SK-N-SH (cell line): ENCODE measurements at regions not wholly inside any gene's neighbourhood (a gene's known extent, or its start where the extent isn't known, plus 50 kb on each side); places are given as distances from the start of the nearest gene placed in this dataset.

Experiments
- CTCF ChIA-PET: fragments of 300-600, 350-600 bp; formaldehyde crosslinking; extraction: SDS; loops from one replicate; lab custom pipeline; 2021; lab: Yijun Ruan, JAX
- POLR2A ChIA-PET: fragments of 350-600 bp; sonication (Branson Sonifier 250); formaldehyde crosslinking; extraction: SDS; loops from one replicate; lab custom pipeline; 2020; ENCODE audit warnings: antibody characterized with exemption, inconsistent platforms; lab: Yijun Ruan, JAX
- DNase-seq: peaks from one replicate; pipeline ENCODE4 v3.0.0; 2012
- H2AFZ ChIP-seq: fragments of 200-600 bp; sonication (generic); 2 replicates; pipeline ENCODE4 v1.8.1; 2016; ENCODE audit warnings: antibody characterized with exemption, mild to moderate bottlenecking, low read depth
- H3F3A ChIP-seq: fragments of 200-600 bp; sonication (generic); replicated peaks from 2 replicates; pipeline ENCODE3; 2016; ENCODE audit warnings: antibody characterized with exemption, mild to moderate bottlenecking; ENCODE audit not compliant: insufficient read depth
- H3K27ac ChIP-seq, 2 experiments: fragments of 200-500 bp in 1 of 2; fragments of 200-600 bp in 1 of 2; sonication (Bioruptor generic) in 1 of 2; sonication (generic), shearing (Covaris generic) in 1 of 2; 2 replicates each; pipeline versions ENCODE4 v1.5.1 to v1.6.1; 2014 to 2016; ENCODE audit warnings: low read depth in 2 of 2, inconsistent platforms in 1 of 2, low read length in 1 of 2, mild to moderate bottlenecking in 1 of 2, mixed read lengths in 1 of 2
- H3K27me3 ChIP-seq: fragments of 200-600 bp; sonication (generic), shearing (Covaris generic); 2 replicates; pipeline ENCODE4 v1.6.1; 2016; ENCODE audit warnings: mixed run types; ENCODE audit not compliant: insufficient read depth
- H3K36me3 ChIP-seq, 2 experiments: fragments of 200-500 bp in 1 of 2; fragments of 200-600 bp in 1 of 2; sonication (Bioruptor generic) in 1 of 2; sonication (generic) in 1 of 2; replicated peaks in 1 of 2; 2 replicates each; pipeline versions ENCODE3 to v1.5.1; 2014 to 2016; ENCODE audit warnings: low read length in 1 of 2, mild to moderate bottlenecking in 1 of 2; ENCODE audit not compliant: insufficient read depth in 2 of 2, control insufficient read depth in 1 of 2
- H3K4me1 ChIP-seq, 2 experiments: fragments of 200-500 bp in 1 of 2; fragments of 200-600 bp in 1 of 2; sonication (Bioruptor generic) in 1 of 2; sonication (generic), shearing (Covaris generic) in 1 of 2; 2 replicates each; pipeline versions ENCODE4 v1.5.1 to v1.6.1; 2014 to 2016; ENCODE audit warnings: low read depth in 1 of 2, low read length in 1 of 2, mixed run types in 1 of 2; ENCODE audit not compliant: insufficient read depth in 2 of 2, control insufficient read depth in 1 of 2
- H3K4me2 ChIP-seq: fragments of 200-600 bp; sonication (generic), shearing (Covaris generic); 2 replicates; pipeline ENCODE4 v1.6.1; 2017; ENCODE audit warnings: mixed run types
- H3K4me3 ChIP-seq, 2 experiments: fragments of 200-500 bp in 1 of 2; fragments of 200-600 bp in 1 of 2; sonication (Bioruptor generic) in 1 of 2; sonication (generic), shearing (Covaris generic) in 1 of 2; 2 replicates each; pipeline versions ENCODE4 v1.5.1 to v1.8.1; 2014 to 2016; ENCODE audit warnings: low read depth in 2 of 2, inconsistent platforms in 1 of 2, low read length in 1 of 2, mild to moderate bottlenecking in 1 of 2, mixed read lengths in 1 of 2, moderate library complexity in 1 of 2
- H3K79me2 ChIP-seq: fragments of 200-600 bp; sonication (generic); 2 replicates; pipeline ENCODE4 v1.8.1; 2017; ENCODE audit warnings: mild to moderate bottlenecking; ENCODE audit not compliant: insufficient read depth
- H3K9ac ChIP-seq: fragments of 200-600 bp; sonication (generic); 2 replicates; pipeline ENCODE4 v1.6.1; 2017; ENCODE audit warnings: mixed run types
- H3K9me2 ChIP-seq: fragments of 200-600 bp; sonication (generic); 2 replicates; pipeline ENCODE4 v1.6.1; 2017; ENCODE audit warnings: mixed run types
- H3K9me3 ChIP-seq: fragments of 200-600 bp; sonication (generic); 2 replicates; pipeline ENCODE4 v1.6.1; 2017; ENCODE audit warnings: mixed run types, mild to moderate bottlenecking, moderate library complexity
- H4K20me1 ChIP-seq: fragments of 200-600 bp; sonication (generic); 2 replicates; pipeline ENCODE4 v1.6.1; 2017; ENCODE audit warnings: mild to moderate bottlenecking, mixed run types; ENCODE audit not compliant: insufficient read depth
- CHD2 ChIP-seq: fragments of 150-350 bp; IDR thresholded peaks from 2 replicates; pipeline ENCODE4 v1.6.1; 2018; ENCODE audit warnings: low read length; ENCODE audit not compliant: partially characterized antibody
- CTCF ChIP-seq: fragments of 200-600 bp; sonication (generic); IDR thresholded peaks from 2 replicates; pipeline ENCODE4 v1.6.1; 2017; ENCODE audit warnings: antibody characterized with exemption, mild to moderate bottlenecking, moderate library complexity
- FOXJ3 ChIP-seq: sonication (generic); formaldehyde crosslinking; IDR thresholded peaks from 2 replicates; pipeline ENCODE4 v1.5.1; 2020; ENCODE audit warnings: mild to moderate bottlenecking, missing genetic modification reagents
- FOXM1 ChIP-seq: IDR thresholded peaks from 2 replicates; pipeline ENCODE4 v1.4.0; 2012; ENCODE audit warnings: low read depth, mild to moderate bottlenecking
- GABPA ChIP-seq: IDR thresholded peaks from 2 replicates; pipeline ENCODE4 v1.4.0; 2012; ENCODE audit warnings: low read depth, mild to moderate bottlenecking
- GATA2 ChIP-seq: sonication (generic); formaldehyde crosslinking; IDR thresholded peaks from 2 replicates; pipeline ENCODE4 v1.5.0; 2020; ENCODE audit warnings: mild to moderate bottlenecking, missing genetic modification reagents
- JUND ChIP-seq: IDR thresholded peaks from 2 replicates; pipeline ENCODE4 v1.4.0; 2012
- MAX ChIP-seq: IDR thresholded peaks from 2 replicates; pipeline ENCODE4 v1.4.0; 2012; ENCODE audit warnings: low read depth
- MEF2A ChIP-seq: IDR thresholded peaks from 2 replicates; pipeline ENCODE4 v1.4.0; 2012; ENCODE audit warnings: low read depth, borderline replicate concordance
- NFIC ChIP-seq: IDR thresholded peaks from 2 replicates; pipeline ENCODE4 v1.4.0; 2012; ENCODE audit warnings: borderline replicate concordance
- POLR2AphosphoS5 ChIP-seq: IDR thresholded peaks from 2 replicates; pipeline ENCODE4 v1.6.1; 2012; ENCODE audit warnings: low read depth, low read length
- RAD21 ChIP-seq: IDR thresholded peaks from 2 replicates; pipeline ENCODE4 v1.6.1; 2012; ENCODE audit warnings: mild to moderate bottlenecking, low read length
- RXRA ChIP-seq: IDR thresholded peaks from 2 replicates; pipeline ENCODE4 v1.4.0; 2012; ENCODE audit warnings: low read depth, mild to moderate bottlenecking, borderline replicate concordance
- SMC3 ChIP-seq: IDR thresholded peaks from 2 replicates; pipeline ENCODE4 v1.6.1; 2012; ENCODE audit warnings: low read depth, low read length, improper control_type of control experiment
- TCF12 ChIP-seq: IDR thresholded peaks from 2 replicates; pipeline ENCODE4 v1.4.0; 2012
- USF1 ChIP-seq: IDR thresholded peaks from 2 replicates; pipeline ENCODE4 v1.4.0; 2012; ENCODE audit warnings: low read depth, borderline replicate concordance
- YY1 ChIP-seq: IDR thresholded peaks from 2 replicates; pipeline ENCODE4 v1.4.0; 2012; ENCODE audit warnings: low read depth, mild to moderate bottlenecking
- WGBS: methylation state at CpG from one replicate; pipeline ENCODE4 v1.1.6; 2017; ENCODE audit warnings: low lambda C conversion rate; 5-methylcytosine and 5-hydroxymethylcytosine counted together
- TF ChIP-seq, protein P1 (sequence below): IDR thresholded peaks from 2 replicates; pipeline ENCODE4 v1.6.1; 2012; ENCODE audit warnings: mild to moderate bottlenecking, low read depth, low read length, moderate library complexity

- no peaks in the 10 kb centered on the region for H3K27me3 ChIP-seq
- H3F3A ChIP-seq, result no peaks in the 10 kb centered on the region
- no peak overlapping the region for H3K9ac ChIP-seq
- no peak overlapping the region for H3K4me3 ChIP-seq
- H3K9me3 ChIP-seq, result peaks cover 9% of the 10 kb centered on the region; the same call in 1 of the 2 replicates
- no peaks in the 10 kb centered on the region for H4K20me1 ChIP-seq
- no peaks in the 10 kb centered on the region for H3K9me2 ChIP-seq
- H3K79me2 ChIP-seq, result no peaks in the 10 kb centered on the region
- no peak overlapping the region for H2AFZ ChIP-seq
- ChIA-PET CTCF (no interaction called here), POLR2A (no interaction called here)
- 21% methylated on average over 2 of the region's 2 CpGs for WGBS
- H3K27ac ChIP-seq, result no peak overlapping the region
- H3K4me1 ChIP-seq, result no peaks in the 10 kb centered on the region
- no peak overlapping the region for H3K4me2 ChIP-seq
- no peak for DNase-seq
- no peaks in the 10 kb centered on the region for H3K36me3 ChIP-seq
- TF ChIP-seq FOXM1 (no peak), MAX (no peak), YY1 (no peak), CHD2 (no peak), SMC3 (no peak), GATA2 (CRISPR knock-in tag) (no peak), FOXJ3 (CRISPR knock-in tag) (no peak), GABPA (no peak), RXRA (no peak)
These were observed 418.9 kb upstream of the POM121L12 start for GRCh38 chr7:52616552-52616951.

GRCh38 chr7:52615021-52615695, 420.3 kb upstream of the POM121L12 start:
- Histone ChIP-seq H3K27me3 (no peaks in the 10 kb centered on the region), H3K9me2 (no peaks in the 10 kb centered on the region), H3K4me1 (no peaks in the 10 kb centered on the region), H2AFZ (no peak overlapping the region), H4K20me1 (no peaks in the 10 kb centered on the region), H3K79me2 (no peaks in the 10 kb centered on the region), H3K9ac (no peak overlapping the region), H3K27ac (no peak overlapping the region), H3K9me3 (peaks cover 8% of the 10 kb centered on the region; the same call in 1 of the 2 replicates), H3F3A (no peaks in the 10 kb centered on the region), H3K4me2 (no peak overlapping the region), H3K4me3 (no peak overlapping the region), H3K36me3 (no peaks in the 10 kb centered on the region)
- no peak for DNase-seq
- POLR2A ChIA-PET, result interaction anchor here (0.7 kb wide), 1 partner anchor 127 kb away, joined by 3 read pairs; no protein-coding TSS in a partner anchor
- CTCF ChIA-PET, result interaction anchor here (0.7 kb wide), 1 partner anchor 12 kb away, joined by 3 read pairs; no protein-coding TSS in a partner anchor
- no peak for TF ChIP-seq GABPA
- no peak for TF ChIP-seq GATA2 (CRISPR knock-in tag)
- WGBS, result 20% methylated on average over 2 of the region's 2 CpGs

DNA sequence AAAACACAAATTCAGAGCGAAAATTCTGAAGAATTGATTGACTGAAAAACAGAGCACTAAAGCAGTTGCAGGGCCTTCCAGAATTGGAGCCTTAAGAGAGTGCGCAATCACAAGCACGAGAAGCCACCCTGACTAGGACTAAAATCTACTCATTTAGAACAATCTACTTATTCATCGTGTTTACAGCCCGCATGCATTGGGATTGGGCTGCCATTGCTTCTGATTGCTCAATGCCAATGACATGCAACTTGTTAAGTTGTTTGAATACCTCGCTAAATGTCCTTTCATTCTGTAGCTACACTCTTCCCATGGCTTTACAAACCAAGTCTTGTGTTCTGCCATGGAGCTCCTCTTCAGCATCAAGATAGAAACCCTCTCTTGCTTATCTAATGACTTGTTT, 425.9 kb upstream of the POM121L12 start:
- H3F3A ChIP-seq, result no peaks in the 10 kb centered on the region
- H3K4me3 ChIP-seq, result no peak overlapping the region
- H3K27ac ChIP-seq, result no peak overlapping the region
- no peaks in the 10 kb centered on the region for H3K79me2 ChIP-seq
- no peaks in the 10 kb centered on the region for H3K9me2 ChIP-seq
- 41% methylated on average over 6 of the region's 6 CpGs for WGBS
- H3K27me3 ChIP-seq, result no peaks in the 10 kb centered on the region
- DNase-seq, result no peak
- no peak overlapping the region for H3K9ac ChIP-seq
- H3K4me2 ChIP-seq, result no peak overlapping the region
- POLR2A ChIA-PET, result no interaction called here
- H2AFZ ChIP-seq, result no peak overlapping the region
- H4K20me1 ChIP-seq, result no peaks in the 10 kb centered on the region
- no peaks in the 10 kb centered on the region for H3K4me1 ChIP-seq
- CTCF ChIA-PET, result no interaction called here
- no peaks in the 10 kb centered on the region; the same call in none of the 2 replicates for H3K9me3 ChIP-seq
- no peaks in the 10 kb centered on the region for H3K36me3 ChIP-seq
- TF ChIP-seq USF1 (no peak), NFIC (no peak), RAD21 (no peak), JUND (no peak), CTCF (no peak), TCF12 (no peak), POLR2AphosphoS5 (no peak), MEF2A (no peak)
- TF ChIP-seq, protein P1, sequence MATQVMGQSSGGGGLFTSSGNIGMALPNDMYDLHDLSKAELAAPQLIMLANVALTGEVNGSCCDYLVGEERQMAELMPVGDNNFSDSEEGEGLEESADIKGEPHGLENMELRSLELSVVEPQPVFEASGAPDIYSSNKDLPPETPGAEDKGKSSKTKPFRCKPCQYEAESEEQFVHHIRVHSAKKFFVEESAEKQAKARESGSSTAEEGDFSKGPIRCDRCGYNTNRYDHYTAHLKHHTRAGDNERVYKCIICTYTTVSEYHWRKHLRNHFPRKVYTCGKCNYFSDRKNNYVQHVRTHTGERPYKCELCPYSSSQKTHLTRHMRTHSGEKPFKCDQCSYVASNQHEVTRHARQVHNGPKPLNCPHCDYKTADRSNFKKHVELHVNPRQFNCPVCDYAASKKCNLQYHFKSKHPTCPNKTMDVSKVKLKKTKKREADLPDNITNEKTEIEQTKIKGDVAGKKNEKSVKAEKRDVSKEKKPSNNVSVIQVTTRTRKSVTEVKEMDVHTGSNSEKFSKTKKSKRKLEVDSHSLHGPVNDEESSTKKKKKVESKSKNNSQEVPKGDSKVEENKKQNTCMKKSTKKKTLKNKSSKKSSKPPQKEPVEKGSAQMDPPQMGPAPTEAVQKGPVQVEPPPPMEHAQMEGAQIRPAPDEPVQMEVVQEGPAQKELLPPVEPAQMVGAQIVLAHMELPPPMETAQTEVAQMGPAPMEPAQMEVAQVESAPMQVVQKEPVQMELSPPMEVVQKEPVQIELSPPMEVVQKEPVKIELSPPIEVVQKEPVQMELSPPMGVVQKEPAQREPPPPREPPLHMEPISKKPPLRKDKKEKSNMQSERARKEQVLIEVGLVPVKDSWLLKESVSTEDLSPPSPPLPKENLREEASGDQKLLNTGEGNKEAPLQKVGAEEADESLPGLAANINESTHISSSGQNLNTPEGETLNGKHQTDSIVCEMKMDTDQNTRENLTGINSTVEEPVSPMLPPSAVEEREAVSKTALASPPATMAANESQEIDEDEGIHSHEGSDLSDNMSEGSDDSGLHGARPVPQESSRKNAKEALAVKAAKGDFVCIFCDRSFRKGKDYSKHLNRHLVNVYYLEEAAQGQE, result no peak
